ENCODE measurements at regions not wholly inside any gene's neighbourhood (a gene's known extent, or its start where the extent isn't known, plus 50 kb on each side); places are given as distances from the start of the nearest gene placed in this dataset.
"Not testable (repeated sequence)": the region's sequence is repeated elsewhere in the genome, so short reads cannot be mapped to it uniquely, and the experiment has no call there.

GRCh38 chr5:122602700-122603099 lies 172.2 kb upstream of the SNX2 start:
- no peak for DNase-seq

GRCh38 chr5:122605236-122605635 lies 169.6 kb upstream of the SNX2 start:
- DNase-seq = no peak

DNA sequence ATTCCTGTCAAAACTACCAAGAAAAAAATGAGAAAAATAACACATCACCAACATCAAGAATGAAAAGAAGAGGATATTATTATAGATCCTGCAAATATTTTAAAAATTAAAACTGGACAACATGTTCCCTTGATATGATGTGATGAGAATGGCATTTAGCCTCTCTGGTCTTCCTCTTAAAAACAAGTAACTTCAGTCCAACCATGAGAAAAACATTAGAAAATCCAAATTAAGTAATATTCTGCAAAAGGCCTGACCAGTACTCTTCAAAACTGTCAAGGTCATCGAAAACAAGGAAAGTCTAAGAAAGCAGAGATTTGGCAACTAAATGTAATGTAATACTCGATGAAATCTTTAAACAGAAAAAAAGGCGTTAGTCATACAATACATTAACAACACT lies 167.1 kb upstream of the SNX2 start:
- DNase-seq = no peak

- no peak for DNase-seq
Measured at GRCh38 chr5:122608222-122608621, 166.7 kb upstream of the SNX2 start.

DNA sequence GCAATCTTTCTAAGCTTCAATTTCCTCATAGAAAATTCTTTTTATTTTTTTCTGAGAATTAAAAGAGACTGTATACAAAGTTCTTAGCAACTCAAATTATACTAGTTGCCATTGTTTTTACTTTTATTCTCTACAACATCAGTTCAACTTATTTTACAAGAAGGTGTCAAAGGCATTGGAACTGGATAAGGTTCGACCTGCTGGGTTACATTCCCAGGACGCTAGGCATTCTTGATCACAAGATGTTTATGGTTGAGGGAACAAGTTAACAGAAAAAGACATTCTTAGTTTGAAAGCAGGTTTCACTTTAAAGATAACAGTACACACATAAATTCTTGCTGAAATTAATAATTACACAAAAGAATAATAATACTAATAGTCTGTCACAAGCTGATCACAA lies 163.5 kb upstream of the SNX2 start:
- DNase-seq = no peak

DNA sequence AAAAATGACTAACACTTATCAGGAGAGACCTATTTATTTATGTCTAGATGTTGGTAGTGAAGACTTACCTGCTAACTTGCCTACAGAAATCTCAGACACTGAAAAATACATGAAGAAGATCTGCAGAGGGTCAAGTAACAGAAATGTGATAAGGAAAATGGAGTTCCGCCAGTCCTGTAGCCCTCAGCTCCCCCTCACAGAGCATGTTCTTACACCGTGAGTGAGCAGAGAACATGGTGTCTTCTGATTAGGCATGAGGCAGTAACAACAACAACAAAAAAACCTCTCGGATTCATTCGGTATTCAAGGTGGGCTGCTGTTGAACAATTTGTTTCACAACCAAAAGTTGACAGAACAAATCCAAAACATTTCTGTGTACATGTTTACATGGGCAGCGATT lies 162.0 kb upstream of the SNX2 start:
- DNase-seq = no peak

GRCh38 chr5:122615146-122615545 lies 159.7 kb upstream of the SNX2 start:
- DNase-seq = no peak

DNA sequence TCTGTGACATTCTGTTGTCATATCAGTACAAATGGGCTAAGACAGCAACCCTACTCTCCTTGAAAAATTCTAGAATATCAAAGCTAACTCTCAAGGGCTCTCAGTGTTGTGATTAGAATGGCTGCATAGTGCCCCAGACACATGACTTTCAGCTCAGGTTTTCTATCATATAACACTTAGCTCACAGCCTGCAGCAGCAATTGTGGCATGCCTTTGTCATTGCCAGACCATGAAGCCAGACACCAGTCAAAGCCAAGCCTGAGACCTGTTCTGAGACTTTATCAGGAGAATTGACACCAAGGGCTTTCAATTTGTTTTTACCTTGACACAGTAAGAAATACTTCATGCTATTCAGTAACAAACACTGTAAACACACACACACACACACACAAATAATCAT lies 159.0 kb upstream of the SNX2 start:
- DNase-seq = no peak

GRCh38 chr5:122618046-122618445 lies 156.8 kb upstream of the SNX2 start:
- not testable (repeated sequence) for DNase-seq

GRCh38 chr5:122620768-122621167 lies 154.1 kb upstream of the SNX2 start:
- DNase-seq = not testable (repeated sequence)

GRCh38 chr5:122628714-122629113 lies 146.2 kb upstream of the SNX2 start:
- not testable (repeated sequence) for DNase-seq

DNA sequence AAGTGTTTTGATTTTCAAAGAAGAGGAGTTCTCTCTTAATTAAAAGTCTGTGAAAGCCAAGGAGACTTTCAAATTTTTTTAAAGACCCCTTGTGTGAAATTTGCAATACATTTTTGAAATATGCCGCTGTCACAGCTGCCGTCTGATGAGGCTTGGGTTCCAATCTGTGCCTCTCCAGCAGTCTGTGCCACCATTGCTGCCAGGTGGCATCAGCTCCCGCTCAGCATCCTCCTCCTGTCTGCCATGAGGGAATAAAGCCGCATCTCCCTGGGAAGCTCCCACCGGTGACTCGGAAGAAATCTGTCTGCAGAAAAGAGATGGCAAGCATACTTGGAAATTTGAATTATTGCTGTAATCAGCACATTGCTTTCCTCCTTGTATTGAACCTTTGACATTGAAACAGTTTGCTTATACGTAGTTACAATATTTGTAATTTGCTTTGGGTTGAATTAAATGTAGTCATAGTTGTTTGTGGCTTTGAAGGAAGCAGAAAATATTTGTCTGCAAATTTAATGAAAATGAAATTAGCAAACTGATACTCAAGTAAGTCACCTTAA lies 145.7 kb upstream of the SNX2 start:
- DNase-seq = no peak

DNA sequence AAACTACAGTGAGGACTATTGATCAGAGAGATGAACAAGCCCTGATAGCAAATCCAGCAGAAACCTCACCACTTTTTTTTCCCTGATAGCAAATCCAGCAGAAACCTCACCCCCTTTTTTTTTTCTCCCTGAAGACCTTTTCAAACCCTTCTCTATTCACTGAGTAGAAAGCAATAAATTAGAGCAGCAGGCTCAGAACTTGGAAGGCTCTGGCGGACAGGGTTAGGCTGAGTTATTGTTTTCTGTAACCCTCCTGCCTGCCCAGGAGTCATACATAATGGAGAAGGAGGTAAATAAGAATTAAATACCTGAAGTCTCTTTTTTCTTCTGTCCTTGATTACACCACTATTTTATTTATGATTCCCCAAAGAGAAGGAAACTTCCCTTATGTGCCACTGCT lies 136.3 kb upstream of the SNX2 start:
- no peak for DNase-seq

DNA sequence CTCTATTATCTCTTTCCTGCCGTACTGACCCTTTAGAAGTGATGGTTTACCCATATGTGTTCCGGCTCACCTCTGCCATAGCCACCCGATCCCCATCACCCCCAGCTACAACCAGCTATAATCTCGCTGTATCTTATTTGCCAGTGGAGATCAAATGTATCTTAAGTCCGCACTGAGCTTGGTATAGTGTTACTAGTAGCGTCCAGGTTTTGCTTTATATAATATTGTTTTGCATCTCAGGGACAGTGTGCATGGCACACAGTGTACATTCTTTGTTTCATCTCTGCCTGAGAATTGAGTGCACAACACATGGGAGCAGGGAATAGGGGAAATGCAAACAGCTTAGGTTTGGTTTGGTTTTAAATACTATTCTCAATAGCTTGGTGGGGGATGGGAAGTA lies 135.8 kb upstream of the SNX2 start:
- DNase-seq = no peak

- DNase-seq = no peak
Measured at GRCh38 chr5:122639864-122640263, 135.0 kb upstream of the SNX2 start.

DNA sequence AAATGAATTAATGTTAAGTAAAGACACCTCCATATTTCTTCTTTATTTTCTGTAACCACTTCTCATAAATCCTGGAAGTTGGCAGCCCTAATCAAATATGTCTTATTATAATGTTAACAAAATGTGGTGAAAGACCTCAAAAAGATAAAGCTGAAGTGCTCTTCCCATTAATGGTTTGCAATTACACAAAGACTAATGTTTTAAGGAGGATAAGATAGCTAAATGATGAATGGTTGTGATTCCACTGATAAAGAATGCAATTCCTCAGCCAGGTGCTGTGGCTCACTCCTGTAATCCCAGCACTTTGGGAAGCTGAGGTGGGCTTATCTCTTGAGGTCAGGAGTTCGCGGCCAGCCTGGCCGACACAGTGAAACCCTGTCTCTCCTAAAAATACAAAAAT lies 125.8 kb upstream of the SNX2 start:
- DNase-seq = no peak

GRCh38 chr5:122653087-122654017 lies 121.5 kb upstream of the SNX2 start:
- no peak for DNase-seq

GRCh38 chr5:122656160-122656559 lies 118.7 kb upstream of the SNX2 start:
- DNase-seq = no peak

DNA sequence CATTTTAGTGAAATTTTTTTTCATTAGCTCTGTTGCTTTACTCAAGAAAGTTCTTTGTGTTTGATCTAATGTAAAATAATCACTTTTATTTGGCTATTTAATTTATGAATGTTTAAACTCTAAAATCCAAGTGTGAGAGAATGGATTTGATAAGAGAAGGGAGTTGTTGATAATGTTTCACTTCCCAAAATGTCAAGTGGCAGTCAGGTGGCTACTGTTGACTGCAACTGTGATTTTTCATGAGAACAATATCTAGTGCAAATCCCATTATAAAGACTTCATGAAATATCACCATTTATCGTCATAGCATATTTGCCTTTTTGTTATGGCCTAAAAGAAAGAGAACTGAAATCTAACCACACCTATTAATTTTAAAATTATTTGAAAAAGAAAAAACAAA lies 118.3 kb upstream of the SNX2 start:
- no peak for DNase-seq

GRCh38 chr5:122661496-122662180 lies 113.2 kb upstream of the SNX2 start:
- no peak for DNase-seq

DNA sequence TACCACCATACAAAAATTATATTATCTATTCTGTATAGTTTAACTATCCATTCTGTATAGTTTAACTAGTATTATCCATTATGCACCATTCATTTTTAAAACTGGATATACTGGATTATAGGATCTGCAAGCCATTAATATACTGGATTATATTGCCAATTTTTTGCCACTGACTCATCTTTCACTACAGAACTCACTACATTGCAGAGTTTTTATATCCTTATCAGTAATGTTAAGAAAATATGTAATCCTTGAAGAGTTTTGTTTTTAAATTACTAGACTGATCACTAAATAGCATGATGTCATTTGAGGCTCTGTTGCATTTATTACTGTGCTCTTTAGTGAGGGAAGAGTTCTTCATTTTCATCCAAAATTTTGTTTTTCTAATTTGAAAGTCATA lies 109.8 kb upstream of the SNX2 start:
- no peak for DNase-seq

- DNase-seq = no peak
Measured at GRCh38 chr5:122668552-122668951, 106.3 kb upstream of the SNX2 start.

DNA sequence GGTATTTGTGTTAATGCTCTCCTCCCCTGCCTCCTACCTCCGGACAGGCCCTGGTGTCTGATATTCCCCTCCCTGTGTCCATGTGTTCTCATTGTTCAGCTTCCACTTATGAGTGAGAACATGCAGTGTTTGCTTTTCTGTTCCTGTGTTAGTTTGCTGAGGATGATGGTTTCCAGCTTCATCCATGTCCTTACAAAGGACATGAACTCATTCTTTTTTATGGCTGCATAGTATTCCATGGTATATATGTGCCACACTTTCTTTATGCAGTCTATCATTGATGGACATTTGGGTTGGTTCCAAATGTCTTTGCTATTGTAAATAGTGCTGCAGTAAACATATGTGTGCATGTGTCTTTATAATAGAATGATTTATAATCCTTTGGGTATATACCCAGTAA lies 105.2 kb upstream of the SNX2 start:
- DNase-seq = not testable (repeated sequence)

DNA sequence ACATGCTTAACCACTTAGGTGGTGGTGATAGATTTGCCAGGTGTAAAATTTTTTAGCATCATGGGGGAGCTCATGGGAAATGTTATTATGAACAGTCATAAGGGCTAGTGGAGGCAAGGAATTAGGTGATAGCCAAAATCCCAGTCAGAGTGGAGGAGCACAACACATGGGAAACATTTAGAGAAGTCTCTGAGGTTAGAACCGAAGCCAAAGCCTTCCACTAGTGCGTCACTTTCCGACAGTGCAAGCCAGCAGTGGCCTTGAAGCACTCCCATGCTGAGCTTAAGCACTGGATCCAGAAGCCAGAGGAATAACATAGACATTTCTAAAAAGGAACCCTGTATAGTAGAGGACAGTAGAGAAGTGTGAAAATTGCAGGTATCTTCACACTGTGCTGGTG lies 101.5 kb upstream of the SNX2 start:
- DNase-seq = peak; percentile 94

All from femur (tissue), 1 donor.